ENCODE measurements at regions not wholly inside any gene's neighbourhood (a gene's known extent, or its start where the extent isn't known, plus 50 kb on each side); places are given as distances from the start of the nearest gene placed in this dataset.

DNA sequence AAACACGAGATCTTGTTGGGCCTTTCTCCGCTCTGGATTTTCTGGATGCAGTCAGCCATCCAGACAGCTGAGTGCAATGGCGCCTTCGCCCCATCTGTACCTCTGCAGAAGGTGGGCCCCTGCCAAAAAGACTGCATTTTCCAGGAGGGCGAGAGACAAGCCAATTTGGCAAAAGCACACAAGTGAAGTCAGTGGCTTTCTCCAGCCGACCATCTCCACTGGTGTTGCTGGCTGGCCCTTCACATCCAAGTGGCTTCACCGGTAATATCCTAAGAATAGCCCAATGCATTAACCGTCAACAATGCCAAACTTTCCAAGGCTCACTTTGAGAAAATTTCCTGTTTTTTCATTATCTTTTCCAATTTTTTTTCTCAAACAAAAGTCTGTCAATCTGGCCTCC is 96.2 kb upstream of the MXRA5 start:
- TF ChIP-seq, protein P1, sequence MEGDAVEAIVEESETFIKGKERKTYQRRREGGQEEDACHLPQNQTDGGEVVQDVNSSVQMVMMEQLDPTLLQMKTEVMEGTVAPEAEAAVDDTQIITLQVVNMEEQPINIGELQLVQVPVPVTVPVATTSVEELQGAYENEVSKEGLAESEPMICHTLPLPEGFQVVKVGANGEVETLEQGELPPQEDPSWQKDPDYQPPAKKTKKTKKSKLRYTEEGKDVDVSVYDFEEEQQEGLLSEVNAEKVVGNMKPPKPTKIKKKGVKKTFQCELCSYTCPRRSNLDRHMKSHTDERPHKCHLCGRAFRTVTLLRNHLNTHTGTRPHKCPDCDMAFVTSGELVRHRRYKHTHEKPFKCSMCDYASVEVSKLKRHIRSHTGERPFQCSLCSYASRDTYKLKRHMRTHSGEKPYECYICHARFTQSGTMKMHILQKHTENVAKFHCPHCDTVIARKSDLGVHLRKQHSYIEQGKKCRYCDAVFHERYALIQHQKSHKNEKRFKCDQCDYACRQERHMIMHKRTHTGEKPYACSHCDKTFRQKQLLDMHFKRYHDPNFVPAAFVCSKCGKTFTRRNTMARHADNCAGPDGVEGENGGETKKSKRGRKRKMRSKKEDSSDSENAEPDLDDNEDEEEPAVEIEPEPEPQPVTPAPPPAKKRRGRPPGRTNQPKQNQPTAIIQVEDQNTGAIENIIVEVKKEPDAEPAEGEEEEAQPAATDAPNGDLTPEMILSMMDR (IDR thresholded peaks at IDR 0.05), result no peak
- no peak for TF ChIP-seq EZH2 (IDR thresholded peaks at IDR 0.05)
- no peak for TF ChIP-seq EZH2phosphoT487 (IDR thresholded peaks at IDR 0.05)
